ENCODE measurements at regions not wholly inside any gene's neighbourhood (a gene's known extent, or its start where the extent isn't known, plus 50 kb on each side); places are given as distances from the start of the nearest gene placed in this dataset.

DNA sequence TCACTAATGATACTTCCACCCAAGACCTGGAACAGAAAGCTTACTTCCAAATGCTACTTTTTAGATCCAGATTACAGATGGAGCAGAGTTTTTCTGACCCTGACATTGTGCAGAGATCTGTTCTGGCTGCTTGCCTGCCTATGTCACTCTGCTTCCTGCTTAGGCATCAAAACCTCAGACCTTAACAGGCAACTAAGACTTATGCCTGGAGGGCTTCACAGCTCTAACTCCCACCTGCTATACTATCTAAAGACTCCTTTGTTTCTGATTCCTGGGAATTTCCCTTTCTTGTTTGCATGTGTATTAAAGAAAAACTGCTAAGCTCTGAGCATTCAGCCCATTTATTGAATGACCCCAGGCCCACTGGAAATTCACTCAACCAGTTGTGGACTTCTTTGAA, 157.4 kb upstream of the NPHP3 start:
- no peak for TF ChIP-seq EZH2phosphoT487 (IDR thresholded peaks at IDR 0.05; ENCODE audit: insufficient read depth, low read depth)
- no peak for TF ChIP-seq EZH2 (IDR thresholded peaks at IDR 0.05; ENCODE audit: insufficient read depth, poor library complexity, severe bottlenecking)
